Upper lobe of left lung (tissue), 6 donors: ENCODE measurements at regions not wholly inside any gene's neighbourhood (a gene's known extent, or its start where the extent isn't known, plus 50 kb on each side); places are given as distances from the start of the nearest gene placed in this dataset.
A peak's percentile ranks its signal among the peaks of the same experiment; 100 is the strongest.

Experiments used
- ATAC-seq, 2 donors: fragments of 200-7000 bp; cut with Tn5 transposase; one replicate each; pipeline ENCODE4 v1.9.1; 2022; ENCODE audit warnings: mild to moderate bottlenecking in 2 of 2, moderate library complexity in 2 of 2; ENCODE audit not compliant: low FRiP score in 2 of 2
- DNase-seq, 2 donors: peaks; one replicate each; pipeline ENCODE4 v3.0.0-alpha.2; 2019 to 2020
- H3K27ac ChIP-seq, 4 donors: fragments of 200-600 bp; sonication (generic); one replicate each; pipeline ENCODE4 v1.5.1; 2016 to 2019
- H3K27me3 ChIP-seq, 4 donors: fragments of 200-600 bp; sonication (generic); one replicate each; pipeline ENCODE4 v1.5.1; 2017 to 2019
- H3K36me3 ChIP-seq, 4 donors: fragments of 200-600 bp; sonication (generic); one replicate each; pipeline ENCODE4 v1.5.1; 2016 to 2019
- H3K4me1 ChIP-seq, 4 donors: fragments of 200-600 bp; sonication (generic); one replicate each; pipeline ENCODE4 v1.5.1; 2018 to 2019
- H3K4me3 ChIP-seq, 4 donors: fragments of 200-600 bp; sonication (generic); one replicate each; pipeline ENCODE4 v1.5.1; 2017 to 2019; ENCODE audit warnings: mild to moderate bottlenecking in 2 of 4, moderate library complexity in 1 of 4
- H3K9me3 ChIP-seq, 4 donors: fragments of 200-600 bp; sonication (generic); one replicate each; pipeline ENCODE4 v1.5.1; 2018 to 2019
- CTCF ChIP-seq, 6 experiments: fragments of 450-650 bp in 4 of 6; fragments of 200-600 bp in 2 of 6; sonication (generic) in 2 of 6; IDR thresholded peaks; one replicate each; pipeline ENCODE4 v1.5.1; 2016 to 2019; ENCODE audit warnings: antibody characterized with exemption in 6 of 6
- EP300 ChIP-seq, 4 donors: sonication (generic); formaldehyde crosslinking; IDR thresholded peaks; one replicate each; pipeline ENCODE4 v1.5.1; 2017; ENCODE audit warnings: antibody characterized with exemption in 4 of 4, control low read depth in 2 of 4
- POLR2A ChIP-seq, 4 donors: fragments of 450-650 bp; IDR thresholded peaks; one replicate each; pipeline ENCODE4 v1.5.1; 2016 to 2017; ENCODE audit warnings: antibody characterized with exemption in 4 of 4, mild to moderate bottlenecking in 2 of 4
- POLR2AphosphoS5 ChIP-seq, 2 donors: sonication (generic); formaldehyde crosslinking; IDR thresholded peaks; one replicate each; pipeline ENCODE4 v1.5.1; 2017; ENCODE audit warnings: antibody characterized with exemption in 2 of 2
- WGBS, 2 donors: methylation state at CpG; one replicate each; pipeline ENCODE4 v1.1.5; 2017 to 2018; 5-methylcytosine and 5-hydroxymethylcytosine counted together
- donor health status: DM: no; HTN: no; CAD: no; lungs with moderate emphysema.
- donor health status: DM: no; HTN: yes; CAD: no; lungs with severe emphysema.

GRCh38 chr9:88926781-88927505, 64.3 kb upstream of the S1PR3 start:
- ATAC-seq (peak in 1 of 2 donors; percentile 25), DNase-seq (no peak)
- Histone ChIP-seq H3K4me1 (peaks cover 0 to 7% (median 6%) of the 10 kb centered on the region in 4 donors), H3K36me3 (no peaks in the 10 kb centered on the region), H3K9me3 (no peaks in the 10 kb centered on the region), H3K4me3 (no peak overlapping the region), H3K27ac (peak overlapping the region in 2 of 4 donors; percentile 25 to 28), H3K27me3 (no peaks in the 10 kb centered on the region)
- TF ChIP-seq EP300 (IDR thresholded peaks at IDR 0.05) (no peak), POLR2AphosphoS5 (IDR thresholded peaks at IDR 0.05) (no peak), POLR2A (IDR thresholded peaks at IDR 0.05) (no peak), CTCF (IDR thresholded peaks at IDR 0.05) (no peak)
- 55 to 63% methylated on average over 5 of the region's 5 CpGs for WGBS, 2 donors

GRCh38 chr9:88927510-88927909, 63.8 kb upstream of the S1PR3 start:
- H3K4me1 ChIP-seq: peaks cover 0 to 7% (median 6%) of the 10 kb centered on the region in 4 donors
- DNase-seq (no peak), ATAC-seq (peak in 1 of 2 donors; percentile 68)
- H3K9me3 ChIP-seq: no peaks in the 10 kb centered on the region
- no peaks in the 10 kb centered on the region for H3K27me3 ChIP-seq
- peak overlapping the region in 2 of 4 donors; percentile 25 to 28 for H3K27ac ChIP-seq
- no peak overlapping the region for H3K4me3 ChIP-seq
- TF ChIP-seq CTCF (IDR thresholded peaks at IDR 0.05) (no peak), POLR2AphosphoS5 (IDR thresholded peaks at IDR 0.05) (no peak), POLR2A (IDR thresholded peaks at IDR 0.05) (no peak)
- H3K36me3 ChIP-seq: no peaks in the 10 kb centered on the region
- WGBS, 2 donors: 41 to 51% methylated on average over 3 of the region's 3 CpGs

- no peak for DNase-seq
- Histone ChIP-seq H3K9me3 (no peaks in the 10 kb centered on the region), H3K4me3 (no peak overlapping the region), H3K27me3 (no peaks in the 10 kb centered on the region), H3K27ac (no peak overlapping the region), H3K4me1 (peaks cover 0 to 12% (median 8%) of the 10 kb centered on the region in 4 donors), H3K36me3 (no peaks in the 10 kb centered on the region)
- TF ChIP-seq EP300 (IDR thresholded peaks at IDR 0.05): no peak
- TF ChIP-seq POLR2A (IDR thresholded peaks at IDR 0.05): no peak
- no peak for TF ChIP-seq POLR2AphosphoS5 (IDR thresholded peaks at IDR 0.05)
- TF ChIP-seq CTCF (IDR thresholded peaks at IDR 0.05): no peak
- no peak for ATAC-seq
- 80 to 98% methylated on average over 3 of the region's 3 CpGs for WGBS, 2 donors
These were observed 60.6 kb upstream of the S1PR3 start for GRCh38 chr9:88930716-88931115.

GRCh38 chr9:88932766-88933165, 58.5 kb upstream of the S1PR3 start:
- Histone ChIP-seq H3K9me3 (no peaks in the 10 kb centered on the region), H3K36me3 (no peaks in the 10 kb centered on the region), H3K4me1 (peaks cover 0 to 17% (median 6%) of the 10 kb centered on the region in 4 donors), H3K27me3 (no peaks in the 10 kb centered on the region), H3K27ac (no peak overlapping the region), H3K4me3 (no peak overlapping the region)
- TF ChIP-seq EP300 (IDR thresholded peaks at IDR 0.05): no peak
- no peak for TF ChIP-seq CTCF (IDR thresholded peaks at IDR 0.05)
- no peak for TF ChIP-seq POLR2AphosphoS5 (IDR thresholded peaks at IDR 0.05)
- no peak for TF ChIP-seq POLR2A (IDR thresholded peaks at IDR 0.05)
- DNase-seq (no peak), ATAC-seq (no peak)
- 83 to 90% methylated on average over 13 of the region's 13 CpGs for whole genome bisulfite sequencing, 2 donors
